ENCODE measurements at regions not wholly inside any gene's neighbourhood (a gene's known extent, or its start where the extent isn't known, plus 50 kb on each side); places are given as distances from the start of the nearest gene placed in this dataset.
A peak's percentile ranks its signal among the peaks of the same experiment; 100 is the strongest.

- ChIA-PET POLR2A (interaction anchor here (0.6 kb wide), 1 partner anchor 339 kb away, joined by 4 read pairs; no protein-coding TSS in a partner anchor), SMC1A (ENCODE audit: uncharacterized antibody, unreplicated experiment) (interaction anchor here (0.7 to 1.2 kb wide), 4 partner anchors 32 to 416 kb away, joined by 3 to 6 read pairs (median 3); no protein-coding TSS in a partner anchor), RAD21 (ENCODE audit: unreplicated experiment) (interaction anchor here (0.6 to 0.8 kb wide), 4 partner anchors 29 to 755 kb away, joined by 3 read pairs; no protein-coding TSS in a partner anchor), CTCF (interaction anchor here (0.7 to 2.4 kb wide), 18 partner anchors 8 to 481 kb away, joined by 3 to 22 read pairs (median 4); no protein-coding TSS in a partner anchor)
- Histone ChIP-seq H3K9me3 (replicated peaks; ENCODE audit: control insufficient read depth, insufficient read depth, low read length) (no peaks in the 10 kb centered on the region), H3K4me2 (ENCODE audit: control insufficient read depth, insufficient read depth) (no peak overlapping the region), H4K20me1 (ENCODE audit: control insufficient read depth, insufficient read depth) (no peaks in the 10 kb centered on the region), H3K4me3 (no peak overlapping the region), H3K79me2 (ENCODE audit: control insufficient read depth, insufficient read depth, low read length) (no peaks in the 10 kb centered on the region), H2AFZ (ENCODE audit: control insufficient read depth, low read depth, low read length) (peak overlapping the region; percentile 59), H3K36me3 (ENCODE audit: control insufficient read depth in 2 of 2, insufficient read depth in 2 of 2, low read length in 1 of 2) (no peaks in the 10 kb centered on the region), H3K27me3 (replicated peaks in 1 of 2; ENCODE audit: control insufficient read depth in 2 of 2, insufficient read depth in 2 of 2, low read length in 1 of 2) (peaks cover 0 to 7% of the 10 kb centered on the region in 2 experiments; a peak in 3 of 4 replicates), H3K9ac (ENCODE audit: control insufficient read depth, insufficient read depth, low read length) (no peak overlapping the region), H3K4me1 (ENCODE audit: control insufficient read depth, insufficient read depth, low read length) (peaks cover 6% of the 10 kb centered on the region; the same call in 1 of the 2 replicates), H3K27ac (ENCODE audit: control insufficient read depth, insufficient read depth) (no peak overlapping the region)
- FAIRE-seq (no peak), DNase-seq (ENCODE audit: low read depth, low spot score) (no peak), ATAC-seq (peak; percentile 98)
- intact Hi-C loops (cut with micrococcal nuclease; ENCODE audit: unreplicated experiment) (no loop called here), in situ Hi-C loops (cut with MboI) (no loop called here)
- BruUV-seq (replicated peaks): no TSS peak
- TF ChIP-seq TCF12 (IDR thresholded peaks at IDR 0.05; ENCODE audit: low read depth, low read length) (no peak), RAD21 (IDR thresholded peaks at IDR 0.05; ENCODE audit: insufficient read depth, low read depth, low read length) (peak; percentile 67), SRF (IDR thresholded peaks at IDR 0.05; ENCODE audit: low read depth in 2 of 2, low read length in 2 of 2) (0 out of 4 replicates have a peak, but pooled peaks of 1 of the 2 experiments have one; percentile 44), SMC3 (IDR thresholded peaks at IDR 0.05; ENCODE audit: borderline replicate concordance, low read length) (peak; percentile 27; the same call in 1 of the 2 replicates)
- TF ChIP-seq, protein P1, sequence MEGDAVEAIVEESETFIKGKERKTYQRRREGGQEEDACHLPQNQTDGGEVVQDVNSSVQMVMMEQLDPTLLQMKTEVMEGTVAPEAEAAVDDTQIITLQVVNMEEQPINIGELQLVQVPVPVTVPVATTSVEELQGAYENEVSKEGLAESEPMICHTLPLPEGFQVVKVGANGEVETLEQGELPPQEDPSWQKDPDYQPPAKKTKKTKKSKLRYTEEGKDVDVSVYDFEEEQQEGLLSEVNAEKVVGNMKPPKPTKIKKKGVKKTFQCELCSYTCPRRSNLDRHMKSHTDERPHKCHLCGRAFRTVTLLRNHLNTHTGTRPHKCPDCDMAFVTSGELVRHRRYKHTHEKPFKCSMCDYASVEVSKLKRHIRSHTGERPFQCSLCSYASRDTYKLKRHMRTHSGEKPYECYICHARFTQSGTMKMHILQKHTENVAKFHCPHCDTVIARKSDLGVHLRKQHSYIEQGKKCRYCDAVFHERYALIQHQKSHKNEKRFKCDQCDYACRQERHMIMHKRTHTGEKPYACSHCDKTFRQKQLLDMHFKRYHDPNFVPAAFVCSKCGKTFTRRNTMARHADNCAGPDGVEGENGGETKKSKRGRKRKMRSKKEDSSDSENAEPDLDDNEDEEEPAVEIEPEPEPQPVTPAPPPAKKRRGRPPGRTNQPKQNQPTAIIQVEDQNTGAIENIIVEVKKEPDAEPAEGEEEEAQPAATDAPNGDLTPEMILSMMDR (IDR thresholded peaks at IDR 0.05 in 2 of 3, conservative IDR thresholded peaks at IDR 0.05 in 1 of 3; ENCODE audit: control insufficient read depth in 2 of 3, extremely low read depth in 1 of 3, insufficient read depth in 1 of 3, low read depth in 3 of 3, low read length in 3 of 3): peak; percentile 42 to 85 (median 51); a peak in 5 of 6 replicates
- 7% methylated on average over 17 of the region's 22 CpGs for whole genome bisulfite sequencing (ENCODE audit: insufficient coverage, insufficient replicate concordance, low lambda C conversion rate, missing lambda C conversion rate)
Observed at GRCh38 chr1:10909697-10910680, 102.5 kb upstream of the TARDBP start.

Data from GM12878 (cell line).